Brain microvascular endothelial cell (primary cell): ENCODE measurements at regions not wholly inside any gene's neighbourhood (a gene's known extent, or its start where the extent isn't known, plus 50 kb on each side); places are given as distances from the start of the nearest gene placed in this dataset.
"Not testable (repeated sequence)": the region's sequence is repeated elsewhere in the genome, so short reads cannot be mapped to it uniquely, and the experiment has no call there.

Experiments
- DNase-seq: peaks from one replicate; pipeline ENCODE4 v3.0.0-alpha.2; 2020
- H3K27ac ChIP-seq: fragments of 250-450 bp; sonication (Bioruptor Pico); 2 replicates; pipeline ENCODE4 v1.5.1; 2020; ENCODE audit warnings: mild to moderate bottlenecking, moderate library complexity
- H3K27me3 ChIP-seq: fragments of 250-450 bp; sonication (Bioruptor Pico); replicated peaks from 2 replicates; pipeline ENCODE4 v1.5.1; 2020; ENCODE audit warnings: mild to moderate bottlenecking
- H3K36me3 ChIP-seq: fragments of 250-450 bp; sonication (Bioruptor Pico); replicated peaks from 2 replicates; pipeline ENCODE4 v1.5.1; 2020; ENCODE audit warnings: mild to moderate bottlenecking
- H3K4me3 ChIP-seq: 2 replicates; pipeline ENCODE4 v1.5.1; 2011; ENCODE audit warnings: low read depth, mild to moderate bottlenecking, control low read depth, low read length, moderate library complexity
- CTCF ChIP-seq: IDR thresholded peaks from 2 replicates; pipeline ENCODE4 v1.5.1; 2011; ENCODE audit warnings: low read depth, mild to moderate bottlenecking, moderate library complexity, low read length, control low read depth, inconsistent platforms; ENCODE audit errors: missing control alignments
- in situ Hi-C: cut with HindIII; loops from 2 replicates; pipeline ENCODE4 v1.10.0; 2017; ENCODE audit warnings: low sequenced_read_pairs, low pct_ligation_motif_present

- Histone ChIP-seq H3K4me3 (no peak overlapping the region), H3K36me3 (no peaks in the 10 kb centered on the region), H3K27ac (no peak overlapping the region), H3K27me3 (no peaks in the 10 kb centered on the region)
- no peak for DNase-seq
- in situ Hi-C loops: no loop called here
- TF ChIP-seq CTCF: no peak
These were observed 592.4 kb downstream of the TBC1D22A start for GRCh38 chr22:47354668-47355387.

DNA sequence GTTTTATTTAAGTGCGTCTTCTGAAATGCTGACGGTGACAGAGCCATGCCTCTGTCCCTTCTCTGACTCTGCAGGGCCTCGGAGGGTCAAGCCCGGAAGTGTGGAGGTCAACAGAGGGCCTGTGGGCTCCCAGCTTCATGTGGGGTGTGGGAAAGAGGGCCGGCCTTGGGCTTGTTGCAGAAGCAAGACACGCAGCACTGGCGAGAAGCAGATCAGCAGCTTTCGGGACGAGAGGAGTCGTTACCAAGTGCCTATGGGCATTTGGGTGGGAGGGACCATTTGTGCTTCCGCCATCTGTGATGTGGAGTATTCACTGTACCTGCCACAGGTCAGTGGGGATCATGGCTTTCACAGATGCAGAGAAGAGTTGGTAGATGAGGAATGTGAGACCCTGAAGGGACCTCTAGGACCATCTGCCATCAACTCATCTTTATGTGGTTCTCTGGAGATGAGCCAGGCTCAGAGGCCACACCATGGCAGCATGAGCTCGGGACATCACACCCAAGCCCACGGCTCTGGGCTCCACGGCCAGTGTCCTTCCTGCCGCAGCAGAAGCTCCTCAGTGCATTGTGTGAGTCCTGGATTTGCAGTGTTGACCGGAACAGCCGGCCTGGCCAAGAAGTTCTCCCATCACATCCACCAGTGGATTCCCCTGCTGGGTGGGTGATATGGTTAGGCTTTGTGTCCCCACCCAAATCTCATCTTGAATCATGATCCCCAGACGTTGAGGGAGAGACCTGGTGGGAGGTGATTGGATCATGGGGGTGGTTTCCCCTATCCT is 590.7 kb downstream of the TBC1D22A start:
- H3K4me3 ChIP-seq: no peak overlapping the region
- in situ Hi-C loops: no loop called here
- no peak for TF ChIP-seq CTCF
- no peak overlapping the region for H3K27ac ChIP-seq
- DNase-seq: no peak
- no peaks in the 10 kb centered on the region for H3K27me3 ChIP-seq
- H3K36me3 ChIP-seq: no peaks in the 10 kb centered on the region

DNA sequence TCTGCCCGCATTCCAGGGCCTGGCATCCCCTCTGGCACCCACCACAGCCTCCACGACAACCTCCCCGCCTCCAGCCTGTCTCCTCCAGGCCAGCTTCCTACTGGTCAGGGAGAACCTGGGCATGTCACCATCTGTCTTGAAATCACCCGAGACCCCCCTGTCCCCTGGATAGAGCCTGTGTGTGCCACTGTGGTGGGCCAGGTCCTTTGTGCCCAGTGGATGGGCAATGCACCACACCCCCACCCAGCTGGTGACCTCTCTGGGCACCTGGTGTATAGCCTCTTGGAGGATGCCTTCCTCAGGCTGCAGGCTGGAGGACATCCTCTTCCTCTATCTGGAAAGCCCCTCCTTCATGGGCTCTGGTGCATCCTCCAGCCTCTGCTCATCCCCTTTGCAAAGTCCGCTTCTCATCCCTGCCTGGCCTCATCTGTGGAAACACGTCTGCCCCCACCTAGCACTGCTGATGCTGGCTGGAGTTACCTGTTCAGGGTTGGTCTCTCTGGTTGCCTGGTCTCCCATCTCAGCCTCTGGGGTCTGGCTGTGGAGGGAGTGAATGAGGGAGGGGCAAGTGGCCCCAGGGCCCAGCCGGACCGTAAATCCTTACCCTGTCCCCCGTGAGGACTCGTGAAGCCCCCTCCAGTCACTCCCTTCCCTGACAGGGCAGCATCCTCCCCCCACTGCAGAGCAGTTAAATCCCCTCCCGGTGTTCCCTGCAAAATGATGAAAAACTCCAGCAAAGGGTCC is 589.6 kb downstream of the TBC1D22A start:
- Histone ChIP-seq H3K4me3 (no peak overlapping the region), H3K27me3 (no peaks in the 10 kb centered on the region), H3K27ac (no peak overlapping the region), H3K36me3 (no peaks in the 10 kb centered on the region)
- TF ChIP-seq CTCF: no peak
- in situ Hi-C loops: no loop called here
- DNase-seq: no peak

GRCh38 chr22:47346287-47346686 is 583.8 kb downstream of the TBC1D22A start:
- DNase-seq, H3K27ac ChIP-seq, in situ Hi-C loops, H3K36me3 ChIP-seq, H3K4me3 ChIP-seq, H3K27me3 ChIP-seq: not testable (repeated sequence)

DNA sequence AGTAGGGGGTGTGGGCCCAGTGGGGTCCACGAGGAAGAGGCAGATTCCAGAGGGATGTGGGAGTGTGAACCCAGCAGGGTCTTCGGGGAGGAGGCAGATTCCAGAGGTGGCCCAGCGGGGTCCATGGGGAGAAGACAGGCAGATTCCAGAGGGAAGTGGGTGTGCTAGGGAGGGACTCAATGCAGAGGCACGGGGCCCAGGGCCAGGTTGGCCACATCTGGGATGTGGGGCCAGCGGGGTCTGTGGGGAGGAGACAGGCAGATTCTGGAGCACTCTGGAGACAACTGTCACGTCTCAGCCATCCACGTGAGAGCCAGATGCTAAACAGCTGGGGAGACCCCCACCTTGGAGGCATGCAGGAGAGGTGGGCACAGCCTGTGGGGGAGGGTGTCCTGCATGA is 582.6 kb downstream of the TBC1D22A start:
- Histone ChIP-seq H3K36me3 (no peaks in the 10 kb centered on the region), H3K4me3 (no peak overlapping the region), H3K27ac (no peak overlapping the region), H3K27me3 (no peaks in the 10 kb centered on the region)
- in situ Hi-C loops: no loop called here
- DNase-seq: no peak
- TF ChIP-seq CTCF: no peak

DNA sequence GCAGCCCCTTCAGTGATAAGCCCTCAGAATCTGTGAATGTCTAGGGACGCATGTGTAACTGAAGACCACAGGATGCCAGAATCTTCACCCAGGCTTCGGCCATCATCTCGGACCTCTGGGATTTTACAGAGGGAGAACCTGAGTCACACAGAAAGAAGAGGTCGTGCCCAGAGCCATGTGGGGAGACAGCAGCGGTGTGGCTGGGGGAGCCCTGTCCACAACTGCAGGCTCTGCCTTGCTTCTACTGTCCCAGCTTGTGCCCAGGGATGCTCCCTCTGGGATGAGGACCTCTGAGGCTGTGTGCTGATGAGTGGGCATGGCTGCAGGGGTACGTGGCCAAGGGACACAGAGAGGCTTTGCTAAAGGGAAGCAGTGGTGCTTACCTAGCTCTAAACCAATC is 582.0 kb downstream of the TBC1D22A start:
- no peak overlapping the region for H3K4me3 ChIP-seq
- in situ Hi-C loops: no loop called here
- no peaks in the 10 kb centered on the region for H3K36me3 ChIP-seq

More for the DNA sequence above, 582.0 kb downstream of the TBC1D22A start:
- TF ChIP-seq CTCF: no peak
- H3K27ac ChIP-seq: no peak overlapping the region
- H3K27me3 ChIP-seq: no peaks in the 10 kb centered on the region
- DNase-seq: no peak
